ENCODE measurements at regions not wholly inside any gene's neighbourhood (a gene's known extent, or its start where the extent isn't known, plus 50 kb on each side); places are given as distances from the start of the nearest gene placed in this dataset.

GRCh38 chr6:21522797-21523456, 70.6 kb upstream of the SOX4 start:
- in situ Hi-C loops (cut with MboI; ENCODE audit: low pct_unique_long_range_greater_than_20kb, low sequenced_read_pairs, unreplicated experiment), result no loop called here
- TF ChIP-seq CTCF (IDR thresholded peaks at IDR 0.05; ENCODE audit: extremely low read depth, insufficient read depth, missing control alignments), result peak; percentile 3
- no peak for DNase-seq (ENCODE audit: low spot score)

GRCh38 chr6:21523652-21524051, 69.9 kb upstream of the SOX4 start:
- in situ Hi-C loops (cut with MboI; ENCODE audit: low pct_unique_long_range_greater_than_20kb, low sequenced_read_pairs, unreplicated experiment), result no loop called here
- TF ChIP-seq CTCF (IDR thresholded peaks at IDR 0.05; ENCODE audit: extremely low read depth, insufficient read depth, missing control alignments), result no peak
- no peak for DNase-seq (ENCODE audit: low spot score)

- TF ChIP-seq CTCF (IDR thresholded peaks at IDR 0.05; ENCODE audit: extremely low read depth, insufficient read depth, missing control alignments), result no peak
- in situ Hi-C loops (cut with MboI; ENCODE audit: low pct_unique_long_range_greater_than_20kb, low sequenced_read_pairs, unreplicated experiment), result no loop called here
- DNase-seq (ENCODE audit: low spot score), result no peak
These were observed 69.3 kb upstream of the SOX4 start for GRCh38 chr6:21524201-21524600.

- in situ Hi-C loops (cut with MboI; ENCODE audit: low pct_unique_long_range_greater_than_20kb, low sequenced_read_pairs, unreplicated experiment), result no loop called here
- DNase-seq (ENCODE audit: low spot score), result no peak
- TF ChIP-seq CTCF (IDR thresholded peaks at IDR 0.05; ENCODE audit: extremely low read depth, insufficient read depth, missing control alignments), result no peak
These were observed 66.6 kb upstream of the SOX4 start for GRCh38 chr6:21526974-21527373.

GRCh38 chr6:21527731-21528130, 65.8 kb upstream of the SOX4 start:
- DNase-seq (ENCODE audit: low spot score), result no peak
- TF ChIP-seq CTCF (IDR thresholded peaks at IDR 0.05; ENCODE audit: extremely low read depth, insufficient read depth, missing control alignments), result no peak
- in situ Hi-C loops (cut with MboI; ENCODE audit: low pct_unique_long_range_greater_than_20kb, low sequenced_read_pairs, unreplicated experiment), result no loop called here

- DNase-seq (ENCODE audit: low spot score), result no peak
- in situ Hi-C loops (cut with MboI; ENCODE audit: low pct_unique_long_range_greater_than_20kb, low sequenced_read_pairs, unreplicated experiment), result no loop called here
- no peak for TF ChIP-seq CTCF (IDR thresholded peaks at IDR 0.05; ENCODE audit: extremely low read depth, insufficient read depth, missing control alignments)
These were observed 64.1 kb upstream of the SOX4 start for GRCh38 chr6:21529431-21529830.
